ENCODE measurements at regions not wholly inside any gene's neighbourhood (a gene's known extent, or its start where the extent isn't known, plus 50 kb on each side); places are given as distances from the start of the nearest gene placed in this dataset.

DNA sequence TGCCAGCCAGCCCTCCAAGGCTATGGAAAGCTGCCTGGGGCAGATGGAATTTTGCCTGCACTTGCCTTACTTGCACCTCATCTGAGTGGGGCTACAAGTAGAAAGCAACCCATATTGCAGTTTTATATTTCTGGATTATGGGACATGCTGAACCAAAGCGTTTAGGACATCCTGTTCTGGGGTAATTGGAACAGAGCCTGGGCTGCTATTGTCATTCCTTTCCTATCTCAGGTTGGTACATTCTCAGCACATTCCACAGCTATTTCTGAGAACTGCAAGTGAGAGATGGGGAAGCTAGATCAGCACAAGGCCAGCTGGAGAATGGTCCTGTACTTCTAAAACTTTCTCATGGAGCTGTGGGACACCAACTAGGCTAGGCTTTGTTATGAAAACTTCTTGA lies 713.8 kb downstream of the KCNT2 start:
- DNase-seq (ENCODE audit: low read depth), result no peak
- H3K4me3 ChIP-seq (ENCODE audit: control insufficient read depth, low read depth, low read length), result no peak overlapping the region
- TF ChIP-seq, protein P1, sequence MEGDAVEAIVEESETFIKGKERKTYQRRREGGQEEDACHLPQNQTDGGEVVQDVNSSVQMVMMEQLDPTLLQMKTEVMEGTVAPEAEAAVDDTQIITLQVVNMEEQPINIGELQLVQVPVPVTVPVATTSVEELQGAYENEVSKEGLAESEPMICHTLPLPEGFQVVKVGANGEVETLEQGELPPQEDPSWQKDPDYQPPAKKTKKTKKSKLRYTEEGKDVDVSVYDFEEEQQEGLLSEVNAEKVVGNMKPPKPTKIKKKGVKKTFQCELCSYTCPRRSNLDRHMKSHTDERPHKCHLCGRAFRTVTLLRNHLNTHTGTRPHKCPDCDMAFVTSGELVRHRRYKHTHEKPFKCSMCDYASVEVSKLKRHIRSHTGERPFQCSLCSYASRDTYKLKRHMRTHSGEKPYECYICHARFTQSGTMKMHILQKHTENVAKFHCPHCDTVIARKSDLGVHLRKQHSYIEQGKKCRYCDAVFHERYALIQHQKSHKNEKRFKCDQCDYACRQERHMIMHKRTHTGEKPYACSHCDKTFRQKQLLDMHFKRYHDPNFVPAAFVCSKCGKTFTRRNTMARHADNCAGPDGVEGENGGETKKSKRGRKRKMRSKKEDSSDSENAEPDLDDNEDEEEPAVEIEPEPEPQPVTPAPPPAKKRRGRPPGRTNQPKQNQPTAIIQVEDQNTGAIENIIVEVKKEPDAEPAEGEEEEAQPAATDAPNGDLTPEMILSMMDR (IDR thresholded peaks at IDR 0.05; ENCODE audit: control insufficient read depth, insufficient read depth, low read depth, low read length, missing control alignments), result no peak

DNA sequence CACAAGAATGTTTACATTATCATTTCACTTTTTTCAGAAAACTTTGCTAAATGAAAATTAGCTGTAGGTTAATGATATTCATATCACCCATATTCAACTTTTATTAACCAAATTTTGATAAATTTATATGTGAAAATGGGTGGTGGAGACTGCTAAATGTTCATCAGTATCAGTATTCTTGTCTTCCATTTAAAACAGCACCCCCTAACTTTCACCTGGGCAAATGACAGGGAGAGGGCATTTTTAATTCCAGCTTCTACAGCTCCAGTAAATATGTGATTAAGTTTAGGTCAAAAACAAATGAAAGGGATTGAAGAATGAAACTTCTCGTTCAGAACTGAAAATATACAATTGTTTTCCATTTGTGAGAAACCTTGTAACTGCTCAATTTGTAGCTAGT lies 722.2 kb downstream of the KCNT2 start:
- no peak overlapping the region for H3K4me3 ChIP-seq (ENCODE audit: control insufficient read depth, low read depth, low read length)
- DNase-seq (ENCODE audit: low read depth), result no peak
- TF ChIP-seq, protein P1 (IDR thresholded peaks at IDR 0.05; ENCODE audit: control insufficient read depth, insufficient read depth, low read depth, low read length, missing control alignments), result no peak

DNA sequence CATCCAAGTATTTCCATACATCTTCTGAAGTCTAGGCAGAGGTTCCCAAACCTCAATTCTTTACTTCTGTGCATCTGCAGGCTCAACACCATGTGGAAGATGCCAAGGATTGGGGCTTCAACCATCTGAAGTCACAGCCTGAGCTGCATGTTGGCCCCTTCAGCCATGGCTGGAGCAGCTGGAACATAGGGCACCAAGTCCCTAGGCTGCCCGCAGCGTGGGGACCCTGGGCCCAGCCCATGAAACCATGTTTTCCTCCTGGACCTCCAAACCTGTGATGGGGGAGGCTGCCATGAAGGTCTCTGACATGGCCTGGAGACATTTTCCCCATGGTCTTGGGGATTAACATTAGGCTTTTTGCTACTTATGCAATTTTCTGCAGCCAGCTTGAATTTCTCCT lies 729.8 kb downstream of the KCNT2 start:
- no peak for DNase-seq (ENCODE audit: low read depth)
- TF ChIP-seq, protein P1 (IDR thresholded peaks at IDR 0.05; ENCODE audit: control insufficient read depth, insufficient read depth, low read depth, low read length, missing control alignments), result no peak
- no peak overlapping the region for H3K4me3 ChIP-seq (ENCODE audit: control insufficient read depth, low read depth, low read length)

DNA sequence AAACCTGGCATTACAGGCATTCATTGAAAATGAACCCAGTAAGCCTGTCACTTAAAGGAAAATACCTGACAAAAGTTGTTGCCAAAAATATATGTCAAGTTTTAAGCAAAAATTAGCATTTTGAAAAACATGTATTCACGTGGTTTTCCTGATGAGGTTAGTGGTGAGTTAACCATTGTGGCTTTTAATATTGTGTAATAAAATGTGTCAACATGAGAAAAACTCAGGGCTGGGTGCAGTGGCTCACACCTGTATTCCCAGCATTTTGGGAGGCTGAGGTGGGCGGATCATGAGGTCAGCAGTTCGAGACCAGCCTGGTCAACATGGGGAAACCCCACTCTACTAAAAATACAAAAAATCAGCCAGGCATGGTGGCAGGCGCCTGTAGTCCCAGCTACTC lies 731.4 kb downstream of the KCNT2 start:
- no peak overlapping the region for H3K4me3 ChIP-seq (ENCODE audit: control insufficient read depth, low read depth, low read length)
- TF ChIP-seq, protein P1 (IDR thresholded peaks at IDR 0.05; ENCODE audit: control insufficient read depth, insufficient read depth, low read depth, low read length, missing control alignments), result no peak
- no peak for DNase-seq (ENCODE audit: low read depth)

DNA sequence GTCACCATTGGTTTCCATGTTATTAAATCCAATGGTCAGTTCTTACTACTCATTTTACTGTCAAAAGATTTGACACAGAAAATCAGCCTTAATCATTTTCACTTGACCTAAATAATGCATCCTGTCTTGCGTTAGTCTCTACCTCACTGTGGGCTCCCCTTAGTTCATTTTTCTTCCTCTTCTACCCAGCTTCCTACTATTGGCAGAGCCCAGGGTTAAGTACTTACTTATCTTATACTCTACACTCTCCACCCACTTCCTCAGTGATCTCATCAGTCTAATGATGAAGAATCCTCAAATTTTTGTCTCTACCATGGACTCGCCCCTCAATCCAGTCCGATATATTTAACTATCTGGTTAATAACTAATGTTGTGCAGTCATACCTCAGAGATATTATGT lies 735.9 kb downstream of the KCNT2 start:
- DNase-seq (ENCODE audit: low read depth), result no peak
- TF ChIP-seq, protein P1 (IDR thresholded peaks at IDR 0.05; ENCODE audit: control insufficient read depth, insufficient read depth, low read depth, low read length, missing control alignments), result no peak
- no peak overlapping the region for H3K4me3 ChIP-seq (ENCODE audit: control insufficient read depth, low read depth, low read length)

DNA sequence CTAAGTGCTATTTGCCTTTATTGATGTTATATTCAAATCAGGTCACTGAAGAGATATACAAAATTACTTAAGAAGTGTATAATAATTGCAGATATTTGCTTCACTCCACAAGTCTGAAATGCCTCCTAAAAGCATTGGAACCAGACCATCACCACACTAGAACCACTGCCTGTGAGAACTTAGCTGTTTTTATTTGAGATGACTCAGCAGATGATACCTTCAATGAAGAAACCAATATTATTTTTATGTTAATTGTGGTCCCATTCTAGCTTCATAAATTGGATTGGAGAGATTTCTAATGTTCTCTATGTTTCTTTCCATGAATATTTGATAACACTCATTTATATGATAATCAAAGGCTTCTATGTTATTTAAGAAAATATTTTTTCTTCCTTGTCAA lies 740.6 kb downstream of the KCNT2 start:
- TF ChIP-seq, protein P1 (IDR thresholded peaks at IDR 0.05; ENCODE audit: control insufficient read depth, insufficient read depth, low read depth, low read length, missing control alignments), result no peak
- no peak for DNase-seq (ENCODE audit: low read depth)
- no peak overlapping the region for H3K4me3 ChIP-seq (ENCODE audit: control insufficient read depth, low read depth, low read length)

DNA sequence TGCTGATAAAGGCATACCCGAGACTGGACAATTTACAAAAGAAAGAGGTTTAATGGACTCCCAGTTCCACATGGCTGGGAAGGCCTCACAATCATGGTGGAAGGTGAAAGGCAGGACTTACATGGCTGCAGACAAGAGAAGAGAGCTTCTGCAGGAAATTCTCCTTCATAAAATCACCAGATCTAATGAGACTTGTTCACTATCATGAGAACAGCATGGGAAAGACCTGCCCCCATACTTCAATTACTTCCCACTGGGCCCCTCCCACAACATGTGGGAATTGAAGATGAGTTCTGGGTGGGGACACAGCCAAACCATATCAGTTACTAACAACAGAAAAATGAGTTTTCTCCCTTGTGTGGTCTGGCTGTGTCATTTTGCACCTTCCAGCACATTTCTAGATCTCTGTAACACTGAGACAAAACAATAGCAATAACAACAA lies 741.4 kb downstream of the KCNT2 start:
- H3K4me3 ChIP-seq (ENCODE audit: control insufficient read depth, low read depth, low read length), result no peak overlapping the region
- no peak for DNase-seq (ENCODE audit: low read depth)
- TF ChIP-seq, protein P1 (IDR thresholded peaks at IDR 0.05; ENCODE audit: control insufficient read depth, insufficient read depth, low read depth, low read length, missing control alignments), result no peak

Measured in AG09309 (cell line).